DND-41 (cell line): ENCODE measurements at regions not wholly inside any gene's neighbourhood (a gene's known extent, or its start where the extent isn't known, plus 50 kb on each side); places are given as distances from the start of the nearest gene placed in this dataset.

Source experiments
- CTCF ChIP-seq: IDR thresholded peaks from 2 replicates; pipeline ENCODE4 v1.5.1; 2012; ENCODE audit warnings: borderline replicate concordance, low read length, moderate library complexity, mild to moderate bottlenecking; ENCODE audit not compliant: poor library complexity, severe bottlenecking; ENCODE audit errors: extremely low read depth
- EZH2 ChIP-seq: IDR thresholded peaks from 3 replicates; pipeline ENCODE4 v1.6.1; 2012; ENCODE audit warnings: borderline replicate concordance, low read depth, mild to moderate bottlenecking, moderate library complexity, low read length, inconsistent platforms; ENCODE audit not compliant: severe bottlenecking

GRCh38 chr4:89563431-89563830 is 255.8 kb upstream of the GPRIN3 start:
- TF ChIP-seq CTCF (no peak), EZH2 (no peak)
